ENCODE measurements at regions not wholly inside any gene's neighbourhood (a gene's known extent, or its start where the extent isn't known, plus 50 kb on each side); places are given as distances from the start of the nearest gene placed in this dataset.

DNA sequence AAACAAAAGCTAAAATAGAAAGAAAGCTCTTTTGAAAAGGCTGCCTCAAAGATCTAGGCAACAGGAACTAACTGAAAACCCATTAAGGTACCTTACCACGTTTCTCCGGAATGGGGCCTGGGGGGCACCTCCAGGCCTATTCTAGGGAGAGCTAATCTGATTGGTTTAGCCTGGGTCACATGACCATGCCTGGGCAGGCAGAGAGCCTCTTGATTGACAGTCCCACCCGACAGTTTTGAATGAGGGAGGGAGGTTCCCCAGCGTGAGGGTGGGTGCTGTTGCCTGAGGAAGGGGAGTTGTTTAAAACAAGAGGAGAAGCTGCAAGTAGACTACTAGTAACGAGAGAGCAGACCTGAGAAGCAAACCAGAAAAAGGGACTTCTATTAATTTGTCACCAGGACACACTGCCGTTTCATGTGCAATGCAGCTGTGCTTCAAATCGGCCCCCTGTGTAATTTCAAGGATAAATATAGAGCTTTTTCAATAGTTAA lies 143.4 kb upstream of the HS3ST2 start:
- Histone ChIP-seq H3K4me1 (ENCODE audit: control insufficient read depth, extremely low read depth, insufficient read depth, low read length) (no peaks in the 10 kb centered on the region), H3K27me3 (ENCODE audit: control insufficient read depth, insufficient read depth, low read length) (peaks cover 27% of the 10 kb centered on the region), H3K9ac (ENCODE audit: insufficient read depth, low read length) (no peak overlapping the region), H3K9me3 (ENCODE audit: control insufficient read depth, insufficient read depth, low read depth, low read length) (no peaks in the 10 kb centered on the region), H3K36me3 (ENCODE audit: control insufficient read depth, insufficient read depth, low read length) (no peaks in the 10 kb centered on the region), H2AFZ (ENCODE audit: low read length) (no peak overlapping the region), H3K4me3 (replicated peaks in 1 of 4; ENCODE audit: control extremely low read depth in 1 of 4, insufficient read depth in 1 of 4, low read depth in 3 of 4, low read length in 4 of 4) (no peak overlapping the region), H3K4me2 (ENCODE audit: extremely low read depth, insufficient read depth, low read length) (no peak overlapping the region), H3K79me2 (ENCODE audit: control insufficient read depth, insufficient read depth, low read length) (no peaks in the 10 kb centered on the region), H3K27ac (ENCODE audit: insufficient read depth, low read length) (no peak overlapping the region), H4K20me1 (ENCODE audit: control insufficient read depth, extremely low read depth, insufficient read depth, low read length) (no peaks in the 10 kb centered on the region)
- no peak for TF ChIP-seq EZH2 (IDR thresholded peaks at IDR 0.05; ENCODE audit: low read length, missing control alignments)
- TF ChIP-seq, protein P1, sequence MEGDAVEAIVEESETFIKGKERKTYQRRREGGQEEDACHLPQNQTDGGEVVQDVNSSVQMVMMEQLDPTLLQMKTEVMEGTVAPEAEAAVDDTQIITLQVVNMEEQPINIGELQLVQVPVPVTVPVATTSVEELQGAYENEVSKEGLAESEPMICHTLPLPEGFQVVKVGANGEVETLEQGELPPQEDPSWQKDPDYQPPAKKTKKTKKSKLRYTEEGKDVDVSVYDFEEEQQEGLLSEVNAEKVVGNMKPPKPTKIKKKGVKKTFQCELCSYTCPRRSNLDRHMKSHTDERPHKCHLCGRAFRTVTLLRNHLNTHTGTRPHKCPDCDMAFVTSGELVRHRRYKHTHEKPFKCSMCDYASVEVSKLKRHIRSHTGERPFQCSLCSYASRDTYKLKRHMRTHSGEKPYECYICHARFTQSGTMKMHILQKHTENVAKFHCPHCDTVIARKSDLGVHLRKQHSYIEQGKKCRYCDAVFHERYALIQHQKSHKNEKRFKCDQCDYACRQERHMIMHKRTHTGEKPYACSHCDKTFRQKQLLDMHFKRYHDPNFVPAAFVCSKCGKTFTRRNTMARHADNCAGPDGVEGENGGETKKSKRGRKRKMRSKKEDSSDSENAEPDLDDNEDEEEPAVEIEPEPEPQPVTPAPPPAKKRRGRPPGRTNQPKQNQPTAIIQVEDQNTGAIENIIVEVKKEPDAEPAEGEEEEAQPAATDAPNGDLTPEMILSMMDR (conservative IDR thresholded peaks at IDR 0.05 in 1 of 2, IDR thresholded peaks at IDR 0.05 in 1 of 2; ENCODE audit: low read depth in 1 of 2, low read length in 2 of 2), result no peak
- no peak for DNase-seq (ENCODE audit: low read depth in 2 of 2)

DNA sequence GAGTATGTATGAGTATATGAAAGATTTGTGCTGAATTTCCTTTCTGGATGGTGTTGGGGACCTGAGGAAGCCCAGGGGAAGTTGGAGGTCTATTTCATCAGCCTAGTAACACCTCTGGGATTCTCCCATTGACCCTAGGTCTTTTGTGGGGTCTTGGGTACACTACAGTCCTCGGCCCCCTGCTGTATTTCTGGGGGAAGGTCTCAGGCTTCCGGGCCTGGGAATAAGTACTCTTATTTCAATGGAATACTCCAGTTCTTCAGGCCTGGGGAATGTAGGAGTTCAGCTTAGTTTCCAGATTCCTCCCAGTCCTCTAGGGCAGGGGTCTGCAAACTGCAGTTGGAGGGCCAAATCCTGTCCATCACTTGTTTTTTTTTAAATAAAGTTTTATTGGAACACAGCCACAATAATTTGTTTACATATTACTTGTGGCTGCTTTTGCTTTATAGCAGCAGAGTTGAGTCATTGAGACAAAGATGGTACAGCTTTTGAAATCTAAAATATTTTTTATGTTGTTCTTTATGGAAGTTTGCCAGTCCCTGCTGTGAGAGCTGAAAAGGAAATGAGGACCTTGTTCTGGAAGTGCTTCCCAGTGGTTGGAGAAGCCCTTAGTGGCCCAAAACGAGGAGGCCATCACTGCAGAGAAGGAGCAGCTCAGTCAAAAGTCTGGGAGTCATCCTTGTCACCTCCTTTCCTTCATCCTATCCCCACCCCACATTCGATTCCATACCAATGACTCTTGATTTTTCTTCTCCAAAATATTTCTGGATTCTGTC lies 142.5 kb upstream of the HS3ST2 start:
- H4K20me1 ChIP-seq (ENCODE audit: control insufficient read depth, extremely low read depth, insufficient read depth, low read length), result no peaks in the 10 kb centered on the region
- no peaks in the 10 kb centered on the region for H3K36me3 ChIP-seq (ENCODE audit: control insufficient read depth, insufficient read depth, low read length)
- H3K4me1 ChIP-seq (ENCODE audit: control insufficient read depth, extremely low read depth, insufficient read depth, low read length), result no peaks in the 10 kb centered on the region
- H3K27ac ChIP-seq (ENCODE audit: insufficient read depth, low read length), result no peak overlapping the region
- H3K9me3 ChIP-seq (ENCODE audit: control insufficient read depth, insufficient read depth, low read depth, low read length), result no peaks in the 10 kb centered on the region
- no peaks in the 10 kb centered on the region for H3K79me2 ChIP-seq (ENCODE audit: control insufficient read depth, insufficient read depth, low read length)
- peak in 1 of 2 donors; percentile 38 for DNase-seq (ENCODE audit: low read depth in 2 of 2)
- TF ChIP-seq EZH2 (IDR thresholded peaks at IDR 0.05; ENCODE audit: low read length, missing control alignments), result no peak
- H3K4me3 ChIP-seq (replicated peaks in 1 of 4; ENCODE audit: control extremely low read depth in 1 of 4, insufficient read depth in 1 of 4, low read depth in 3 of 4, low read length in 4 of 4), result no peak overlapping the region
- no peak overlapping the region for H3K9ac ChIP-seq (ENCODE audit: insufficient read depth, low read length)
- no peak overlapping the region for H3K4me2 ChIP-seq (ENCODE audit: extremely low read depth, insufficient read depth, low read length)
- peaks cover 27% of the 10 kb centered on the region for H3K27me3 ChIP-seq (ENCODE audit: control insufficient read depth, insufficient read depth, low read length)
- no peak overlapping the region for H2AFZ ChIP-seq (ENCODE audit: low read length)

DNA sequence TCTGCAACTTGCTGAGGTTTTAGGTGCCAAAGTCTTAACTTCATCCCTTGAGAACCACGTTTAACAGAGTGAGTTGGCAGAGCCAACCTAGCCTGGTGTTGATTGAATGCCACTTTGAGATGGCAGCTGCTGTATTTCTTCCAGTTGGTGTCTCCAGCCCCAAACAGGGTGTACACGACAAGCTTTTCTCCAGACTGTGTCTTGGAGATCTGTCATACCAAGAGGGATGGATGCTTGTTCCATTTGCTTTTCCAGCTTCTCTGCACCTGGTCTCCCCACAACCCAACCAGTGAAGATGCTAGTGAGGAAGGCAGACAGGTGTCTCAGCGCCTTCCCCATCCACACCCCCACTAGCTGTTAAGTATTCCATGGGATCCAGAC lies 141.1 kb upstream of the HS3ST2 start:
- no peaks in the 10 kb centered on the region for H3K79me2 ChIP-seq (ENCODE audit: control insufficient read depth, insufficient read depth, low read length)
- no peaks in the 10 kb centered on the region for H3K4me1 ChIP-seq (ENCODE audit: control insufficient read depth, extremely low read depth, insufficient read depth, low read length)
- H3K9me3 ChIP-seq (ENCODE audit: control insufficient read depth, insufficient read depth, low read depth, low read length), result no peaks in the 10 kb centered on the region
- no peaks in the 10 kb centered on the region for H3K36me3 ChIP-seq (ENCODE audit: control insufficient read depth, insufficient read depth, low read length)
- DNase-seq (ENCODE audit: low read depth in 2 of 2), result no peak
- no peak overlapping the region for H3K9ac ChIP-seq (ENCODE audit: insufficient read depth, low read length)
- H3K27me3 ChIP-seq (ENCODE audit: control insufficient read depth, insufficient read depth, low read length), result peaks cover 24% of the 10 kb centered on the region
- H3K4me3 ChIP-seq (replicated peaks in 1 of 4; ENCODE audit: control extremely low read depth in 1 of 4, insufficient read depth in 1 of 4, low read depth in 3 of 4, low read length in 4 of 4), result no peak overlapping the region
- TF ChIP-seq, protein P1 (conservative IDR thresholded peaks at IDR 0.05 in 1 of 2, IDR thresholded peaks at IDR 0.05 in 1 of 2; ENCODE audit: low read depth in 1 of 2, low read length in 2 of 2), result no peak
- TF ChIP-seq EZH2 (IDR thresholded peaks at IDR 0.05; ENCODE audit: low read length, missing control alignments), result no peak
- no peak overlapping the region for H2AFZ ChIP-seq (ENCODE audit: low read length)
- no peak overlapping the region for H3K4me2 ChIP-seq (ENCODE audit: extremely low read depth, insufficient read depth, low read length)
- no peak overlapping the region for H3K27ac ChIP-seq (ENCODE audit: insufficient read depth, low read length)
- H4K20me1 ChIP-seq (ENCODE audit: control insufficient read depth, extremely low read depth, insufficient read depth, low read length), result no peaks in the 10 kb centered on the region
